Lower leg skin (tissue), 4 donors: ENCODE measurements at regions not wholly inside any gene's neighbourhood (a gene's known extent, or its start where the extent isn't known, plus 50 kb on each side); places are given as distances from the start of the nearest gene placed in this dataset.
A peak's percentile ranks its signal among the peaks of the same experiment; 100 is the strongest.

ENCODE experiments used
- DNase-seq, 2 donors: peaks; one replicate each; pipeline ENCODE4 v3.0.0-alpha.2; 2019; ENCODE audit warnings: low spot score in 2 of 2
- H3K4me3 ChIP-seq: fragments of 200-600 bp; sonication (generic); 2 replicates; pipeline ENCODE4 v1.5.1; 2017; ENCODE audit warnings: mild to moderate bottlenecking, low read depth; ENCODE audit not compliant: poor library complexity, severe bottlenecking
- CTCF ChIP-seq, 3 donors: fragments of 450-650 bp; IDR thresholded peaks; one replicate each; pipeline ENCODE4 v1.5.1; 2016; ENCODE audit warnings: antibody characterized with exemption in 3 of 3, mild to moderate bottlenecking in 3 of 3, moderate library complexity in 2 of 3
- POLR2A ChIP-seq, 2 donors: fragments of 450-650 bp; IDR thresholded peaks; one replicate each; pipeline ENCODE4 v1.6.1; 2016 to 2017; ENCODE audit warnings: antibody characterized with exemption in 2 of 2, mild to moderate bottlenecking in 1 of 2, moderate library complexity in 1 of 2
- WGBS, 2 donors: methylation state at CpG; one replicate each; pipeline ENCODE4 v1.1.5; 2018; 5-methylcytosine and 5-hydroxymethylcytosine counted together
- intact Hi-C: fragments of 100-400 bp; cut with DNase I; formaldehyde crosslinking; loops from one replicate; pipeline ENCODE4 v1.15.0; 2023; ENCODE audit warnings: low total_unique reads

- DNase-seq, result peak in 1 of 2 donors; percentile 84
- no peak overlapping the region for H3K4me3 ChIP-seq
- TF ChIP-seq CTCF (IDR thresholded peaks at IDR 0.05), result no peak
- TF ChIP-seq POLR2A (IDR thresholded peaks at IDR 0.05), result no peak
- 38 to 50% methylated on average over 10 of the region's 10 CpGs for WGBS, 2 donors
- intact Hi-C loops, result no loop called here
Observed at GRCh38 chr22:44574057-44574639, 76.1 kb upstream of the RTL6 start.

DNA sequence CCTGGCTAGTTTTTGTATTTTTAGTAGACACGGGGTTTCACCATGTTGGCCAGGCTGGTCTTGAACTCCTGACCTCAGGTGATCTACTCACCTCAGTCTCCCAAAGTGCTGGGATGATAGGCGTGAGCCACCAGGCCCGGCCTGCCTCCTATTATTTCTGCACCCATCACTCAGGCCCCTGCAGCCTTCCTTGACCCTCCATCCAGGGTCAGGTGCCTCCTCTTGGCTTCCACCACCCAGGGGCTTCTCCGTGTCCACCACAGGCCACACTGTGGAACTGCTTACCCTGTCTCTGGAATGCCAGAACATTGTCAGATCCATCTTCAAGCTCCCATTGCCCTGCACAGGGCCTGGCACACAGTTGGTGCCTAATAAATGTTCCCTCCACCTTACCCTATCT is 75.4 kb upstream of the RTL6 start:
- H3K4me3 ChIP-seq, result no peak overlapping the region
- intact Hi-C loops, result no loop called here
- 82 to 94% methylated on average over 4 of the region's 4 CpGs for WGBS, 2 donors
- DNase-seq, result peak in 1 of 2 donors; percentile 63
- TF ChIP-seq CTCF (IDR thresholded peaks at IDR 0.05), result no peak
- no peak for TF ChIP-seq POLR2A (IDR thresholded peaks at IDR 0.05)

GRCh38 chr22:44572414-44573207 is 74.6 kb upstream of the RTL6 start:
- H3K4me3 ChIP-seq, result no peak overlapping the region
- no peak for TF ChIP-seq POLR2A (IDR thresholded peaks at IDR 0.05)
- no peak for TF ChIP-seq CTCF (IDR thresholded peaks at IDR 0.05)
- DNase-seq, result peak in 1 of 2 donors; percentile 80
- WGBS, 2 donors, result 73 to 80% methylated on average over 12 to 14 of the region's 14 CpGs
- intact Hi-C loops, result no loop called here

DNA sequence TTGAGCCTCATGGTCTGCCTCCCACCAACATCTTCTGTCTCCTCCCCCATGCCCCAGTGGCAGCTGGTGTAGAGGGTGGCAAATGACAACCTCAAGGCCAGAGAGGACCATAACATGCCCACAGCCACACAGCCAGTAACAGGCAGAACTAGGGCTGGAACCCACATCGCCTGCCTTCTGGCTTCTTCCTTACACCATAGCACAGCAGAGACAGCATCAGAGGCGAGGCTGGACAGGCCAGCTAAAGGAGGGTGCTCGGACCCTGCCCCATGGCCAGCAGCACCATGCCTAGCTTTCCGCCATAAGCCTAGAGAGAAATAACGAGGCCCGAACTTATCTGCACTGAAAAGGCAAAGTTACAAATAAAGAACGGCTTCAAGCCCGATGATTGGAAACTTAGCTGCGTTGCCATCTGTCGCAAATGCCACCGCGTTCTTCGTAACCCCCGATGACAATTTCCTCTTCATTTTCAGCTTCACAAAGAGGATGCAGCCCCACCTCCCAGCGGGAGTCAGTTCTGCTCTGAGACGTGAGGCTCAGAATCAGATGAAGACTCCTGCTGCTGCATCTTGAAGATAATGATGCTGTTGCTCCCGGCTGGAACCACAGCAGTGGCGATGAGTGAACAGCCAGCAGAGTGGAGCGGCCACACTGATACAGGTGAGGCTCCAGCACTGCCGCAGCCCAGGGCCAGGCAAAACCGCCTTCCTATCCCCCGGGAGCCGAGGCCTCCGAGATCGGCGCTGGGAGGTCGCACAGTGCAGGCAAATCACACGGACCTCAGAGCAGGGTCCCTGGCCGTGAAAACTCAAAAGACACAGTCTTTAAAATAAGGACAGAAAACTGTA is 73.8 kb upstream of the RTL6 start:
- no peak overlapping the region for H3K4me3 ChIP-seq
- no peak for TF ChIP-seq CTCF (IDR thresholded peaks at IDR 0.05)
- no peak for TF ChIP-seq POLR2A (IDR thresholded peaks at IDR 0.05)
- WGBS, 2 donors, result 81 to 87% methylated on average over 29 of the region's 29 CpGs
- peak in 1 of 2 donors; percentile 62 for DNase-seq
- intact Hi-C loops, result no loop called here

- H3K4me3 ChIP-seq, result no peak overlapping the region
- peak in 1 of 2 donors; percentile 66 for DNase-seq
- WGBS, 2 donors, result 77 to 78% methylated on average over 18 of the region's 18 CpGs
- no peak for TF ChIP-seq POLR2A (IDR thresholded peaks at IDR 0.05)
- TF ChIP-seq CTCF (IDR thresholded peaks at IDR 0.05), result no peak
- intact Hi-C loops, result no loop called here
Observed at GRCh38 chr22:44570476-44571445, 72.7 kb upstream of the RTL6 start.
